DOHH2 (cell line): ENCODE measurements at regions not wholly inside any gene's neighbourhood (a gene's known extent, or its start where the extent isn't known, plus 50 kb on each side); places are given as distances from the start of the nearest gene placed in this dataset.

Experiments
- H3F3A ChIP-seq: fragments of 200-600 bp; sonication (generic), shearing (Covaris generic); 2 replicates; pipeline ENCODE4 v1.6.0; 2016; ENCODE audit warnings: antibody characterized with exemption, mild to moderate bottlenecking; ENCODE audit not compliant: control insufficient read depth, insufficient read depth
- H3K27ac ChIP-seq: fragments of 200-600 bp; sonication (generic); 2 replicates; pipeline ENCODE4 v1.5.1; 2014; ENCODE audit warnings: low read depth, mild to moderate bottlenecking, low read length, moderate library complexity
- H3K27me3 ChIP-seq: fragments of 200-600 bp; sonication (generic); 2 replicates; pipeline ENCODE4 v1.6.1; 2014; ENCODE audit warnings: mild to moderate bottlenecking, low read length, mixed read lengths; ENCODE audit not compliant: control insufficient read depth
- H3K36me3 ChIP-seq: fragments of 200-600 bp; sonication (generic); 2 replicates; pipeline ENCODE4 v1.6.1; 2014; ENCODE audit warnings: mild to moderate bottlenecking, low read length, moderate library complexity, mixed read lengths; ENCODE audit not compliant: control insufficient read depth
- H3K4me1 ChIP-seq: fragments of 200-600 bp; sonication (generic); 2 replicates; pipeline ENCODE4 v1.6.1; 2014; ENCODE audit warnings: mild to moderate bottlenecking, low read length, mixed read lengths; ENCODE audit not compliant: control insufficient read depth
- H3K4me2 ChIP-seq: fragments of 200-600 bp; sonication (generic); 2 replicates; pipeline ENCODE4 v1.6.0; 2014; ENCODE audit warnings: mild to moderate bottlenecking, low read length, moderate library complexity
- H3K4me3 ChIP-seq: fragments of 200-600 bp; sonication (generic); 2 replicates; pipeline ENCODE4 v1.5.1; 2014; ENCODE audit warnings: mild to moderate bottlenecking, low read length, mixed read lengths
- H3K79me2 ChIP-seq: fragments of 200-600 bp; sonication (generic); 2 replicates; pipeline ENCODE4 v1.6.1; 2014; ENCODE audit warnings: mild to moderate bottlenecking, low read length, mixed read lengths; ENCODE audit not compliant: control insufficient read depth
- H3K9me2 ChIP-seq: fragments of 200-600 bp; sonication (generic); replicated peaks from 2 replicates; pipeline ENCODE4 v1.6.1; 2014; ENCODE audit warnings: mild to moderate bottlenecking, low read length, mixed read lengths; ENCODE audit not compliant: control insufficient read depth
- H3K9me3 ChIP-seq: fragments of 200-600 bp; sonication (generic); 2 replicates; pipeline ENCODE4 v1.6.1; 2014; ENCODE audit warnings: antibody characterized with exemption, low read length, mixed read lengths; ENCODE audit not compliant: control insufficient read depth, insufficient read depth
- H4K20me1 ChIP-seq: fragments of 200-600 bp; sonication (generic); 2 replicates; pipeline ENCODE4 v1.6.0; 2014; ENCODE audit warnings: low read depth, mild to moderate bottlenecking, antibody characterized with exemption, low read length, moderate library complexity; ENCODE audit not compliant: control insufficient read depth, insufficient read depth
- CTCF ChIP-seq: fragments of 200-600 bp; sonication (generic); IDR thresholded peaks from one replicate; pipeline ENCODE4 v1.5.1; 2014; ENCODE audit warnings: antibody characterized with exemption, mild to moderate bottlenecking, low read depth, low read length; ENCODE audit not compliant: poor library complexity, severe bottlenecking
- EZH2phosphoT487 ChIP-seq: fragments of 200-600 bp; sonication (generic); IDR thresholded peaks from 2 replicates; pipeline ENCODE4 v1.6.1; 2017; ENCODE audit warnings: borderline replicate concordance, mild to moderate bottlenecking, antibody characterized with exemption, low read length, moderate library complexity, mixed read lengths

GRCh38 chr1:47701741-47702515, 264.1 kb downstream of the FOXD2 start:
- no peak overlapping the region for H3K4me2 ChIP-seq

DNA sequence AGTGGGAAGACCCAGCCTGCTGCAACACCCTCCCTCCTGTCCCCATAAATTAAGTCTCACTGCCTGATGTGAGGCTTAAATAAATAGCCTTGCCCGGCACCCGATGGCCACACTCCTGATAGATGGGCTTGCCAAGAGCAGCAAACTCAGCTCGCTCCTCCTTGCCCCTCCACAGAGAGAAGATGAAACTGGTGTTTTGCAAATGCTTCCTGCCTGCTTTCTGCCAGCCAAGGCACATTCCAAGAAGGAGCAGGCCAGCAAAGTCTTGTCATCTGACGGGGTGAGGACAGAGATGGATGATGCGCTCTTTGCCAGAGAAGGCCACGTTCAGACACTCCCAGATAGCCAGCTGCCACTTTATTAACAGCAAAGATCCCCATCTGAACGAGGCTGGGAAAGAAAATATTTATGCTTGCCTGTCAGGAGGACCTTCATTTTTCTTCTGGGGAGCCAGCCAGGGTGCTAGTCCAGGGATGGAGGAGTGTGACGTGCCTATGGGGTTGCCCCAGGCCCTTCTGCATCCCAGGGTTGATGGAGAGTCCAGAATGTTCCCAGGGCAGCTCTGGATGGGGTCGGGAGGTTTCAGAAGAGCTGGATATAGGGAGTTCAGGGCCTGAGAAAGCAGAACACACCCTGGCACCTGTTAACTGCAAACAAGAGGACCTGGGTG, 265.4 kb downstream of the FOXD2 start:
- H3K9me2 ChIP-seq, result no peaks in the 10 kb centered on the region
- no peak overlapping the region for H3K4me2 ChIP-seq
- H3F3A ChIP-seq, result no peaks in the 10 kb centered on the region
- no peak overlapping the region for H3K27ac ChIP-seq
- H3K36me3 ChIP-seq, result no peaks in the 10 kb centered on the region
- H4K20me1 ChIP-seq, result no peaks in the 10 kb centered on the region
- no peaks in the 10 kb centered on the region for H3K9me3 ChIP-seq
- peaks cover 29% of the 10 kb centered on the region for H3K27me3 ChIP-seq
- H3K4me1 ChIP-seq, result no peaks in the 10 kb centered on the region
- no peaks in the 10 kb centered on the region for H3K79me2 ChIP-seq
- H3K4me3 ChIP-seq, result no peak overlapping the region
- TF ChIP-seq CTCF (no peak), EZH2phosphoT487 (no peak)

More at GRCh38 chr1:47701741-47702515, 264.1 kb downstream of the FOXD2 start:
- Histone ChIP-seq H3K27me3 (peaks cover 18% of the 10 kb centered on the region), H3K79me2 (no peaks in the 10 kb centered on the region), H3K9me2 (no peaks in the 10 kb centered on the region), H3F3A (no peaks in the 10 kb centered on the region), H3K27ac (no peak overlapping the region), H3K9me3 (no peaks in the 10 kb centered on the region), H3K4me3 (no peak overlapping the region), H3K36me3 (no peaks in the 10 kb centered on the region), H4K20me1 (no peaks in the 10 kb centered on the region), H3K4me1 (no peaks in the 10 kb centered on the region)
- TF ChIP-seq EZH2phosphoT487, result no peak
- TF ChIP-seq CTCF, result no peak

DNA sequence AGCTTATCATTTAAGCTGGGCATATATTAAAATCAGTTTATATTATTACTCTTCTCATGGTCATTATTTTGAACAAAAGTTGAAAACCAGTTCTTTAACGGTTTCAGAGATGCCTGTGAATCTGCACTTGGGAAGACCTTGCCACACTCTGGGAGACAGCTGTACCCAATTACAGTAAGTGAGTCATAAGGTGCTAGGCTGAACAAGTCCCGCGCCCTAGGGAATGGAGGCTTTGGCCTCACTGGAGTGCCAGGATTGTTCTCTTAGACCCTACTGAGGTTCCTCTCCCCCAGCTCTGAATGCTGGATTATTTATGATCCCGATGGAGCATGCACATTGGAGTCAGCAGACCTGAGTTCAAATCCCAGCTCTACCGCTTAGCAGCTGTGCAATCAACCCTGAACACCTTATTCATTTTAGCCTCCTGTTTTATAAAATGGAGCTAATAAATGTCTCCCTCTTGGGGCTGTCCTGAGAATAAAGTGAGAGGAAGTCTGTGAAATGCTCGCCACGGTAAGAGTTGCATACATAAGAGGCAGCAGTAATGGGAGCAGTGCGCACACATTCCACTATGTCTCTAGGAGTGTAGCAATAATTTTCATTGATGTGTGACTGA, 266.2 kb downstream of the FOXD2 start:
- Histone ChIP-seq H3K27me3 (peaks cover 37% of the 10 kb centered on the region), H3K27ac (no peak overlapping the region), H3K4me3 (no peak overlapping the region), H4K20me1 (no peaks in the 10 kb centered on the region), H3K79me2 (no peaks in the 10 kb centered on the region), H3K4me2 (no peak overlapping the region), H3K9me3 (no peaks in the 10 kb centered on the region), H3K36me3 (no peaks in the 10 kb centered on the region), H3K4me1 (no peaks in the 10 kb centered on the region), H3K9me2 (no peaks in the 10 kb centered on the region), H3F3A (no peaks in the 10 kb centered on the region)
- TF ChIP-seq EZH2phosphoT487 (no peak), CTCF (no peak)
